ENCODE measurements at regions not wholly inside any gene's neighbourhood (a gene's known extent, or its start where the extent isn't known, plus 50 kb on each side); places are given as distances from the start of the nearest gene placed in this dataset.

- TF ChIP-seq CTCF (conservative IDR thresholded peaks at IDR 0.05) (no peak), EZH2 (IDR thresholded peaks at IDR 0.05; ENCODE audit: low read depth) (no peak)
Observed at GRCh38 chr12:65574867-65575266, 249.4 kb upstream of the HMGA2 start.

Data from PC-9 (cell line).